Activated T-cell treated with anti-CD3 and anti-CD28 coated beads, Interleukin-2, amount 50 U/mL, for 1 hour (primary cell): ENCODE measurements at regions not wholly inside any gene's neighbourhood (a gene's known extent, or its start where the extent isn't known, plus 50 kb on each side); places are given as distances from the start of the nearest gene placed in this dataset.

Experiments
- DNase-seq: peaks from one replicate; pipeline ENCODE4 v3.0.0-alpha.2; 2020

DNA sequence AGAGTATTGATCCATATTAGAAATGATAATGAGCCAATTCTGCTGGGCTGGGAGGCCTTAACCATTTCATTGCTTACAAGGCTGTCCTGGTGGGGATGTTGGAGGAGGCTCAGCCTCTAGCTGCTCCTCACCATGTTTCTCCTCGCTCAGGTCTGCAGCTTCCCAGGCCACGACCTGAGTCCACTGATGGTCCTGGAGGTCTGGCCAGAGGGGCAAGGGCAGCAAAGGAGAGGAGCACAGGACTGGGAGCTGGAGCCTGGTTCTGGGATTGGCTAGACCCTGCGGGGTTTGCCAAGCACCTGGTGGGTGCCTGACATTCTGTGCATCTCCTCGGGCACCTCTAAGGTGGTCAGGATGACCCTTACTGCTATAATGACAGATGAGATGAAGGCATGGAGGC lies 92.6 kb downstream of the KIF26A start:
- no peak for DNase-seq

DNA sequence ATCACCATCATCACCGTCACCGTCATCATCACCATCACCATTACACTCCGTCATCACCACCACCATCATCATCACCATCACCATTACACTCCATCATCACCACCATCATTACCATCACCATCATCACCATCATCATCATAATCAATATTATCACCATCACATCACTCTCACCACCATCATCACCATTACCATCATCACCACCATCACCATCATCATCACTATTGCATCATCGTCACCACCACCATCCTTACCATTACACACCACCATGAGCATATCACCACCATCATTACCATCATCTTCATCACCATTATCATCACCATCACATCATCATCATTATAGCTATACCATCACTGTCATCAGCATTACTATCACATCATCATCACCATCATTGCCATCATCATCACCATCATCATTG lies 93.7 kb downstream of the KIF26A start:
- DNase-seq, result no peak

- peak; percentile 9 for DNase-seq
Measured at GRCh38 chr14:104234007-104234786, 95.8 kb downstream of the KIF26A start.

DNA sequence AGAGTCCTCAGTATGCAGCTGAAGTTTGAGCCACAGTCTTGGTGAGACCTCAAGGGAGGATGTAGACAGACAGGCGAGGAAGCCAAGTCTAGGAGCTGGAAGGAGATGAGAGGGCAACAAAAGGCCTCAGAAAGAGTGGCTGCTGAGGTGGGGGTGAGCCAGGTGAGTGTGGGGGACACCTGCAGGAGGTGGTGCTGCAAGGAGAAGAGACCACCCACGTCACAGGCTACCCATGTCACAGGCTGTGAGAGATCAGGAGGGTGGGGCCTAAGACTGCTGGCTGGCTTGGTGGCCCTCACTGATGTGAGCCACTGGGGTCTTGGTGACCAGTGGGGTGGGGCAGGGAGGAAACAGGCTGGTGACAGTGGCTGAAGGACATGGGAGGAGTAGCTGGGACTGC lies 97.3 kb downstream of the KIF26A start:
- no peak for DNase-seq

- peak; percentile 1 for DNase-seq
Measured at GRCh38 chr14:104237651-104238423, 99.5 kb downstream of the KIF26A start.

- peak; percentile 4 for DNase-seq
Measured at GRCh38 chr14:104238424-104239184, 100.2 kb downstream of the KIF26A start.

DNA sequence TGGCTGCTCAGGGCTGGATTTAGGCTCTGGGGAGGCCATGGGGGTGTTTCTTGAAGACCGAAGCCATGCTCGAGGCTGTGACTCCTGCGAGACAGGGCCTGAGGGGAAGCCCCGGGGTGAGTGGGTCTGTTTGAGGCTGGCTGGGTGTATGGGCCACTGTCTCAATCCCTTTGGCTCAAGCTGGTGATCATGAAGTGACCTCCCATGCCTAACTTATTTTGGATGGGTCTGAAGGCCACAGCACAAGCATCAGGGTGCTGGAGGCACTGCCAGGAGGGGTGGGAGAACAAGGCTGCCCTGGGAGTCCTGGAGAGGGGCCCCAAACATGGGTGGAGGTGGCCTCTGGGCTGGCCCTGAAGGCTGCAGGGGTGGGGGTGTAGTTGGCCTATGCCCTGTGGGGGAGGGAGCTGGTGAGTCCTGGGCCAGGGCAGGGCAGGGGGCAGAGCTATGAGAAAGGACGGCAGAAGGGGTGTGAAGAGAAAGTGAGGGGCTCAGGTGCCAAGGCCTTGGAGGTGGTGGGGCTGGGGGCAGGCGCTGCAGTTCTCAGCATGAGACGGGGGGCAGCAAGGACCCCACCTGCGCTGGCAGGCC lies 100.9 kb downstream of the KIF26A start:
- DNase-seq, result peak; percentile 4

GRCh38 chr14:104239861-104240301 lies 101.5 kb downstream of the KIF26A start:
- peak; percentile 6 for DNase-seq

GRCh38 chr14:104240434-104241157 lies 102.2 kb downstream of the KIF26A start:
- no peak for DNase-seq

DNA sequence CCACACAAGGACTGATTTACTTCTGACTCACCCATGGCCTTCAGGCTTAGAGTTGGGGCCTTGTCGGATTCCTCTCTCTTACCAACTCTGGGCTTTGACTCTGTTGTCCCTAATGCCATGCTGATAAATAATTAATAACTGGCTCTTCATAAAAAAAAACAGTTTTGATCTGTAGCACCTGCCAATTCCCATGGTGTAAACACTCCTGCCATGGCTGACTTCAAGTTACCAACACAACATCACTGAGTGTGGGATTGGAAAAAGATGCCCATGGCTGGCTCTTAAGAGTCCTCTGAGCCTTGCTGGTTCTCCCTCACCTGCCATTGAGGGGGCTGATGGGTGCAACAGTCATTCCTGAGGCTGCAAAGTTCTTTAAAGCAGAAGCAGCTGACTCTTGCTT lies 104.8 kb downstream of the KIF26A start:
- DNase-seq, result peak; percentile 5

DNA sequence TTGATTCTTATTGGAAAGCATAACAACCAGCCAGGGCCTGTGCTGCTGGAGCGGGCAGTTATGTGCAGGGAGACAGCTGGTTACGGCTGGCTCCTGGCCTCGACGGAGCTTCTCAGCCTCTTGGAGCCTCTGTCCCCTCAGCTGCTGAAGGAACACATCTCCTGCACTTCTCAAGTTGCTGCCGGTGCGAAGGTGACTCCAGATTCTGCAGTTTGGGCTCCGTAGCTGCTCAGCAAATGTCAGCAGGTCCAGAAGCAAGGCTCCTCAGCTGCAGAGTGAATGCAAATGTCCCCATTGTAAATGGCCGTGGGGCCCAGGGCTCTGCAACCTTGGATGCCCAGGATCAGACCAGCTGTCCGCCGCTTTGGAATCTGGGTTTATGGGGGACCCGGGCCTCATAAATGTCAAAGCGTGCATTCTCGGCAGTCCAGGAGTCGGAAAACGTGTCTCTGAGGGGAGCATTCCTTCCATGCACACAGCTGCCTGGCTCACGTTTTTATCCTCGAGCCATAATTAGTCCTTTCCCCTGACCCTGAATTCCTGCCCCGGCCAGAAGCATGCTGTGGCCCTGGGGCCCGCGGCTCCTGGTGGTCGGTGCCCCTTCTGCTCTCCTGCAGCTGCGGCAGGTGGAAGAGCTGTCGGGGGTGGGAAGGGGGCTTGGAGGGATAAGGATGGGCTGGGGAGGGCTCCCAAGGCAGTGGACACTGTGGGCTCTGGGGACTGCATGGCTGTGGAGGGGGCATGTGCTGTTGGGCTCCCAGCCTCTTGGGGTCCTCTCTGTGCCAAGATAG lies 106.0 kb downstream of the KIF26A start:
- peak; percentile 10 for DNase-seq

- DNase-seq, result peak; percentile 4
Measured at GRCh38 chr14:104245075-104245474, 106.7 kb downstream of the KIF26A start.

DNA sequence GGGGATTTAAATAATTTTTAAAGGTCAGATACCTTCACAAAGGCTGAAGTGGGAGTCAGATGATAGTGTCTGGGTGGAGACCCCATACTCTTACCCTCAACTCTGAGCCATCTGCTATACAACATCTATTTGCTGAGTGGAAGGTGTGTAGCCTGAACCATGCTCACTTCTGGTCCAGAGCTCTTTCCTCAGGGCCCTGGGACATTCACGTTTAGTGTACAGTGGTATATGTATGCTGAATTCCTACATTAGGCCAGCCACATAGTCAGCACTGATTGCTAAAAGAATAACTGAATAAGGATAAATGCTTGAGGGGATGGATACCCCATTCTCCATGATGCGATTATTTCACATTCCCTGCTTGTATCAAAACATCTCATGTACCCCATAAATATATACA lies 107.3 kb downstream of the KIF26A start:
- no peak for DNase-seq

GRCh38 chr14:104246401-104247335 lies 108.3 kb downstream of the KIF26A start:
- DNase-seq, result peak; percentile 12

- peak; percentile 6 for DNase-seq
Measured at GRCh38 chr14:104247336-104248202, 109.2 kb downstream of the KIF26A start.

GRCh38 chr14:104248203-104249055 lies 110.0 kb downstream of the KIF26A start:
- peak; percentile 9 for DNase-seq

GRCh38 chr14:104249089-104249488 lies 110.7 kb downstream of the KIF26A start:
- DNase-seq, result peak; percentile 3

DNA sequence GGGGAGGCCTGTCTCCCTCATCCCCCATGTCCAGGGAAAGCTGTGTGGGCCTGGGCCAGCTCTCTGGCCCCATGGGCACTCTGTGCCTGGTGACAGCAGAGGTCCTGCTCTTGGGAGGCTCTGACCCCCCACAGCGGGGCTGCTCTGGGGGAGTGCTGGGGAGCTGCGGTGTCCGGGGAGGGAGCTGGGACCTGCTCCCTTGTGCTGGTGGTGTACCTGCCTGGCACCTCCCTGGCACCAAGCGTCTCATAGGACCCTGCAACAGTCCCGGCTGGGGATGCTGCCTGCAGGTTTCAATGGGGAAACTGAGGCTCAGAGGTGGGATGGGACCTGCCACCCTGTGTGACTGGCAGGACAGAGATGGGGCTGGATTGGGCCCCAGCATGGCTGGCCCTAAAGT lies 111.3 kb downstream of the KIF26A start:
- peak; percentile 7 for DNase-seq
